HG02759 (cell line): ENCODE measurements at regions not wholly inside any gene's neighbourhood (a gene's known extent, or its start where the extent isn't known, plus 50 kb on each side); places are given as distances from the start of the nearest gene placed in this dataset.
"Not testable (repeated sequence)": the region's sequence is repeated elsewhere in the genome, so short reads cannot be mapped to it uniquely, and the experiment has no call there.

Experiments used
- ATAC-seq: cut with Tn5 transposase; IDR thresholded peaks from one replicate; pipeline ENCODE4 v1.9.1; 2021; ENCODE audit warnings: mild to moderate bottlenecking, moderate library complexity; ENCODE audit not compliant: unreplicated experiment

- not testable (repeated sequence) for ATAC-seq
Measured at GRCh38 chr4:49117951-49118350, 131.9 kb downstream of the CWH43 start.

DNA sequence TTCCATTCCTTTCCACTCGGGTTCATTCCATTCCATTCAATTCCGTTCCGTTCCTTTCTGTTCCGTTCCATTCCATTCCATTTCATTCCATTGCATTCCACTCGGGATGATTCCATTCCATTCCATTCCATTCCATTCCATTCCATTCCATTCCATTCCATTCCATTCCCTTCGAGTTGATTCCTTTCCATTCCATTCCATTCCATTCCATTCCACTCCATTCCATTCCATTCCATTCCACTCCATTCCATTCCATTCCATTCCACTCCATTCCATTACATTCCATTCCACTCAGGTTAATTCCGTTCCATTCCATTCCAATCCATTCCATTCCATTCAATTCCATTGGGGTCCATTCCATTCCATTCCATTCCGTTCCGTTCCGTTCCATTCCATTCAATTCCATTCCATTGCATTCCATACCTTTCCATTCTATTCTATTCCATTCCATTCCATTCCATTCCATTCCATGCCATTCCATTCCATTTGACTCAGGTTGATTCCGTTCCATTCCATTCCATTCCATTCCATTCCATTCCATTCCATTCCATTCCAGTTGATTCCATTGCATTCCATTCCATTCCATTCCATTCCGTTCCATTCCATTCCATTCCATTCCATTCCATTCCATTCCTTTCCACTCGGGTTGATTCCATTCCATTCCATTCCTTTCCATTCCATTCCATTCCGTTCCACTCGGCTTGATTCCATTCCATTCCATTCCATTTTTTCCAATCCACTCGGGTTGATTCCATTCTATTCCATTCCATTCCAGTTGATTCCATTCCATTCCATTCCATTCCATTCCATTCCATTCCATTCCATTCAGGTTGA, 132.5 kb downstream of the CWH43 start:
- peak; percentile 51 for ATAC-seq

DNA sequence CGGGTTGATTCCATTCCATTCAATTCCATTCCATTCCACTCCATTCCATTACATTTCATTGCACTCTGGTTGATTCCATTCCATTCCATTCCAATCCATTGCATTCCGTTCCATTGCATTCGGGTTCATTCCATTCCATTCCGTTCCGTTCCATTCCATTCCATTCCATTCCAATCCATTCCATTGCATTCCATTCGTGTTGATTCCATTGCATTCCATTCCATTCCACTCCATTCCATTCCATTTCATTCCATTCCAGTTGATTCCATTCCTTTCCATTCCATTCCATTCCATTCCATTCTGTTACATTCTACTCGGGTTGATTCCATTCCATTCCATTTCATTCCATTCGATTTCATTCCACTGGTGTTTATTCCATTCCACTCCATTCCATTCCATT, 133.3 kb downstream of the CWH43 start:
- ATAC-seq, result peak; percentile 20

DNA sequence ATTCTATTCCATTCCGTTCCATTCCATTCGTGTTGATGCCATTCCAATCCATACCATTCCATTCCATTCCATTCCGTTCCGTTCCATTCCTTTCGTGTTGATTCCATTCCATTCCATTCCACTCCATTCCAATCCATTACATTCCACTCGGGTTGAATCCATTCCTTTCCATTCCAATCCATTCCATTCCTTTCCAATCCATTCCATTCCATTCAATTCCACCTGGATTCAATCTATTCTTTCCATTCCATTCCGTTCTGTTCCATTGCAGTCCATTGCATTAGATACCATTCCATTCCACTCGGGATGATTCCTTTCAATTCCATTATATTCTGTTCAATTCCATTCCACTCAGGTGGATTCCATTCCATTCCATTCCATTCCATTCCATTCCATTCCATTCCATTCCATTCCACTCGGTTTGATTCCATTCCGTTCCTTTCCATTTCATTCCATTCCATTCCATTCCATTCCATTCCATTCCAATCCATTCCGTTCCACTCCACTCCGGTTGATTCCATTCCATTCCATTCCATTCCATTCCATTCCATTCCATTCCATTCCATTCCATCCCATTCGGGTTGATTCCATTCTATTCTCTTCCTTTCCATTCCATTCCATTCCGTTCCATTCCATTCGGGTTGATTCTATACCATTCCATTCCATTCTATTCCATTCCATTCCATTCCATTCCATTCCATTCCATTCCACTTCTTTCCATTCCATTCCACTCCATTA, 134.1 kb downstream of the CWH43 start:
- ATAC-seq, result not testable (repeated sequence)

GRCh38 chr4:49120804-49121203, 134.7 kb downstream of the CWH43 start:
- peak; percentile 35 for ATAC-seq

- ATAC-seq, result not testable (repeated sequence)
Measured at GRCh38 chr4:49126443-49126842, 140.4 kb downstream of the CWH43 start.

DNA sequence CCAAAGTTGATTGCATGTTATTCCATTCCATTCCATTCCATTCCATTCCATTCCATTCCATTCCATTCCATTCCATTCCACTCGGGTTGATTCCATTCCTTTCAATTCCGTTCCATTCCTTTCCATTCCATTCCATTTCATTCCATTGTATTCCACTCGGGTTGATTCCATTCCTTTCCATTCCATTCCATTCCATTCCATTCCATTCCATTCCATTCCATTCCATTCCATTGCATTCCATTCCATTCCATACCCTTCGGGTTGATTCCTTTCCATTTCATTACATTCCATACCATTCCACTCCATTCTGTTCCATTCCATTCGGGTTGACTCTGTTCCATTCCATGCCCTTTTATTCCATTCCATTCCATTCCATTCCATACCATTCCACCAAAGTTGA, 140.8 kb downstream of the CWH43 start:
- not testable (repeated sequence) for ATAC-seq

GRCh38 chr4:49129385-49129784, 143.3 kb downstream of the CWH43 start:
- not testable (repeated sequence) for ATAC-seq

GRCh38 chr4:49129870-49130269, 143.8 kb downstream of the CWH43 start:
- not testable (repeated sequence) for ATAC-seq

DNA sequence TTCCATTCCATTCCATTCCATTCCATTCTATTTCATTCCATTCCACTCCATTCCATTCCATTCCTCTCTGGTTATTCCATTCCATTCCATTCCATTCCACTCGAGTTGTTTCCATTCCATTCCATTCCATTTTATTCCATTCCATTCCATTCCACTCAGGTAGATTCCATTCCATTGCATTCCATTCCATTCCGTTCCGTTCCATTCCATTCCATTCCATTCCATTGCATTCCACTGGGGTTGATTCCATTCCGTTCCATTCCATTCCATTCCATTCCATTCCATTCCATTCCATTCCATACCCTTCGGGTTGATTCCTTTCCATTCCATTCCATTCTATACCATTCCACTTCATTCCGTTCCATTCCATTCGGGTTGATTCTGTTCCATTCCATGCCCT, 144.6 kb downstream of the CWH43 start:
- not testable (repeated sequence) for ATAC-seq

DNA sequence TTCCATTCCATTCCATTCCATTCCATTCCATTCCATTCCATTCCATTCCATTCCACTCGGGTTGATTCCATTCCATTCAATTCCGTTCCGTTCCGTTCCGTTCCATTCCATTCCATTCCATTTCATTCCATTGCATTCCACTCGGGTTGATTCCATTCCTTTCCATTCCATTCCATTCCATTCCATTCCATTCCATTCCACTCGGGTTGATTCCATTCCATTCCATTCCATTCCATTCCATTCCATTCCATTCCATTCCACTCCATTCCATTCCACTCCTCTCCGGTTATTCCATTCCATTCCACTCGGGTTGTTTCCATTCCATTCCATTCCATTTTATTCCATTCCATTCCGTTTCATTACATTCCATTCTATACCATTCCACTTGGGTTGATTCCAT, 151.0 kb downstream of the CWH43 start:
- peak; percentile 68 for ATAC-seq

DNA sequence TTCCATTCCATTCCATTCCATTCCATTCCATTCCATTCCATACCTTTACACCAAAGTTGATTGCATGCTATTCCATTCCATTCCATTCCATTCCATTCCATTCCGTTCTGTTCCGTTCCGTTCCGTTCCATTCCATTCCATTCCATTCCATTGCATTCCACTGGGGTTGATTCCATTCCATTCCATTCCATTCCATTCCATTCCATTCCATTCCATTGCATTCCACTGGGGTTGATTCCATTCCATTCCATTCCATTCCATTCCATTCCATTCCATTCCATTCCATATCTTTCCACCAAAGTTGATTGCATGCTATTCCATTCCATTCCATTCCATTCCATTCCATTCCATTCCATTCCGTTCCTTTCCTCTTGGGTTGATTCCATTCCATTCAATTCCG, 151.9 kb downstream of the CWH43 start:
- ATAC-seq, result not testable (repeated sequence)

DNA sequence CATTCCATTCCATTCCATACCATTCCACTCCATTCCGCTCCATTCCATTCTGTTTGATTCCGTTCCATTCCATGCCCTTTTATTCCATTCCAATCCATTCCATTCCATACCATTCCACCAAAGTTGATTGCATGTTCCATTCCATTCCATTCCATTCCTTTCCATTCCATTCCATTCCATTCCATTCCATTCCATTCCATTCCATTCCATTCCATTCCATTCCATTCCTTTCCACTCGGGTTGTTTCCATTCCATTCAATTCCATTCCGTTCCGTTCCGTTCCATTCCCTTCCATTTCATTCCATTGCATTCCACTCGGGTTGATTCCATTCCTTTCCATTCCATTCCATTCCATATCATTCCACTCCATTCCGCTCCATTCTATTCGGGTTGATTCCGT, 152.7 kb downstream of the CWH43 start:
- ATAC-seq, result not testable (repeated sequence)

- peak; percentile 46 for ATAC-seq
Measured at GRCh38 chr4:49139513-49139912, 153.4 kb downstream of the CWH43 start.

- ATAC-seq, result not testable (repeated sequence)
Measured at GRCh38 chr4:49140351-49140750, 154.3 kb downstream of the CWH43 start.

DNA sequence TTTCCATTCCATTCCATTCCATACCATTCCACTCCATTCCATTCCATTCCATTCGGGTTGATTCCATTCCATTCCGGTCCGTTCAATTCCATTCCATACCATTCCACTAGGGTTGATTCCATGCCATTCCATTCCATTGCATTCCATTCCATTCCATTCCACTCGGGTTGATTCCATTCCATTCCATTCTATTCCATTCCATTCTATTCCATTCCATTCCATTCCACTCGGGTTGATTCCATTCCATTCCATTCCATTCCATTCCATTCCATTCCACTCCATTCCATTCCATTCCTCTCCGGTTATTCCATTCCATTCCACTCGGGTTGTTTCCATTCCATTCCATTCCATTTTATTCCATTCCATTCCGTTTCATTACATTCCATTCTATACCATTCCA, 155.9 kb downstream of the CWH43 start:
- ATAC-seq, result not testable (repeated sequence)

GRCh38 chr4:49147143-49147542, 161.1 kb downstream of the CWH43 start:
- peak; percentile 55 for ATAC-seq

- not testable (repeated sequence) for ATAC-seq
Measured at GRCh38 chr4:49147596-49147995, 161.5 kb downstream of the CWH43 start.

- peak; percentile 76 for ATAC-seq
Measured at GRCh38 chr4:49149006-49149975, 163.2 kb downstream of the CWH43 start.

- not testable (repeated sequence) for ATAC-seq
Measured at GRCh38 chr4:49150351-49151083, 164.4 kb downstream of the CWH43 start.
